ENCODE measurements at regions not wholly inside any gene's neighbourhood (a gene's known extent, or its start where the extent isn't known, plus 50 kb on each side); places are given as distances from the start of the nearest gene placed in this dataset.

DNA sequence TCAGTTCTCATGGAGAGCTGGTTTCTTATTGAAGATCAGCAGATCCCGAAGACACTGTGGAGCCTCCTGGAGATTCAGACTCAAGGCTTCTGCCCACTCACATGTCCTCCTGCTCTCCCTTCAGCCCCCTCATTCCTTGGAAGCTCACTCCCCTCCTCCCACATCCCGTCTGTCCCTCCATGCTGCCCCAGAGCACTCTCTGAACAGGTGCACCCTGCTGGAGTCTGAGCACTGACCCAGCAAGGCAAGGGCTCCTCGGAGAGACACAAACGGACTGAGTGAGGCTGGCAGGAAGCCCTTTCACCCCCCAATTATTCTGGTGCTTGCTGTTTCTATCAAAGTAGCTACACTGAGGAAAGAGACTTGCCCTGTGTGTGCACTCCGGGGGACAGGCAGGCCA is 374.0 kb downstream of the UQCRFS1 start:
- DNase-seq: no peak

GRCh38 chr19:28836421-28836820 is 376.5 kb downstream of the UQCRFS1 start:
- DNase-seq: no peak

GRCh38 chr19:28834996-28835395 is 378.0 kb downstream of the UQCRFS1 start:
- DNase-seq: no peak

DNA sequence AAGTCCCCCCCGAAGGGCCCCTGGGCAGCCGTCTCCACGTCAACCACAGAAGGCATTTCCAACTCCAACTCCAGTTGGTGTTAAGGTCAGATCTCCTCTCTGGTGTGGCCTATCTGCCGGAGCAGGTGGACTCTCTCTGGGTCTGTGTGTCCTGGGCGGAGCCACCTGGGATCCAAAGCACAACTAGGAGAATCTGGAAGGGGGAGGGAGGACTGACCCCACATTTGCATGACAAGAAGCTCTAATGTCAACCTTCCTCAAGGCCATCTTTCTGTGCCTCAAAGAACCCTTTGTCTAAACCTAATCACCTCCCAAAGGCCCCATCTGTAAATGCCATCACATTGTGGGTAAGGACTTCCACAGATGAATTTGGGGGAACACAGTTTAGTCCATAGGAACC is 381.5 kb downstream of the UQCRFS1 start:
- DNase-seq: no peak

GRCh38 chr19:28829762-28830161 is 383.2 kb downstream of the UQCRFS1 start:
- no peak for DNase-seq

- no peak for DNase-seq
Observed at GRCh38 chr19:28829359-28829758, 383.6 kb downstream of the UQCRFS1 start.

DNA sequence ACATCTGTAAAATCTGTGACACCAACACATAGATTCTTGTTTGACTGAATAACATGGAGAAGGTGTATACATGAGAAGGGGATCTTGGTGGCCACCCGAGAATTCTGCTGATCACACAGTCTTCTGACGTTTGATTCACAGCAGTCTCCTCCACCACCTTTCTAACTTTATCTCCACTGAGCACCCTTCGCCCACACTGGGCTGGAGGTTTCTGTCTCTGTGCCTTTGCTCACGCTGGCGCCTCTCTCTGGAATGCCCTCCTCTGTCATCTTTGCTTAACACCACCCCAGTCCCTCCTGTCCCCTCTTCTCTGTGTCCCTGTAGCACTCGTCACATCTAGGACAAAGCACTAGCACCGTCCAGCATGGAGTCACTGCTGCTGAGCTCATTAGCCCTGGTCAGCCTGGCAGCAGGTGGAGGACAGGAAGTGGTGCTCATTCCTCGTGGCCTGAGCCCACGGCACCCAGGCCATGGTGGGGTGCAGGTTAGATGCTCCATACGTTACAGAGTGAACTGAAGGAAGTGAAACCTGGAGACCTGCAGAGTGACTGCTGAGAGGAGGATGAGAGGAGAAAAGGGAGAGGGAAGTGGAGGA is 384.6 kb downstream of the UQCRFS1 start:
- DNase-seq: no peak

- DNase-seq: no peak
Observed at GRCh38 chr19:28827382-28827781, 385.6 kb downstream of the UQCRFS1 start.

DNA sequence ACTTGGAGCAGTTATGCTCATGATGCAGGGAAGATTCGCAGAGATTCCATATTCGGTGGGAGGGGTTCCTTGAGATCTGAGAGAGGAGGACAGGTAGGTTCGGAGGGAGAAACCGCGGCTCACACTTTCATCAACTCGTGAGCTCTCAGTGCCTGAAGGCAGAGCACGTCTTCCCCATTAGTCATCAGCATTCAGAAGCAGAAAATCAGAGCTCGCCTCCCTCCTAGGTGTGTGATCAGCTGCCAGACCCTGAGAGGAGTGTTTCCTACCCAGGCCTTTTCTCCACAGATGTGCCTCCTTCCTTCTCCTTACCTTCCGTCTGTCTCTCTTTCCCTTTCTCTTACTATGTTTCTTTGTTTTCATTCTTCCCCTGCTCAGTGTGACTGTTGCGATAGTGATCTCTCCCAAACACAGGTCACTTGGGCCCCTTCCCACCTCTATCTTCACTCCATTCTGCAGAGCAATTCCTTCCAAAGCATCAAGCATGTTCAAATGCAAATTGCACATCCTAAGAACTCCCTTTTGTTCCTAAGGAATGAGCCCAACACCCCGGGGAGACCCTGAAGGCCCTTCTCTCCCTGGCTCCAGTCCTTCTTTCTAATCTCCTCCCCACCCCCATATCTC is 389.5 kb downstream of the UQCRFS1 start:
- DNase-seq: no peak

- no peak for DNase-seq
Observed at GRCh38 chr19:28820289-28820688, 392.7 kb downstream of the UQCRFS1 start.

DNA sequence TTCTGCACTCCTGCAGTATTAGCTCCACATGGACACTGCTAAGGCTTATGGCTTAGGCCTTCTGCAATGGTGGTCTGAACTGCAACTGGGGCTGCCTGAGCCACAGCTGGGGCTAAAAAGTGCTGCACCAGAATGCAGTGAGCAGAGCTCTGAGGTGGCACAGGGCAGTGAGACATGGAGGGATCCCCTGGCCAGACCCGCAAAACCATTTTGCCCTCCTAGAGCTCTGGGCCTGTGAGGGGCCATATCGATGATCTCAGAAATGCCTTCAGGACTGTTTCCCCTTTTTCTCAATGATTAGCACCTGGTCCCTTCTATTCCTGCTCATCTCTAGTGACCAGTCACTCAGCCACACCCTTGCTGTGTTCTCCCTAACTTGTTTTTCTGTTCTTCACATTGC is 397.7 kb downstream of the UQCRFS1 start:
- DNase-seq: no peak

DNA sequence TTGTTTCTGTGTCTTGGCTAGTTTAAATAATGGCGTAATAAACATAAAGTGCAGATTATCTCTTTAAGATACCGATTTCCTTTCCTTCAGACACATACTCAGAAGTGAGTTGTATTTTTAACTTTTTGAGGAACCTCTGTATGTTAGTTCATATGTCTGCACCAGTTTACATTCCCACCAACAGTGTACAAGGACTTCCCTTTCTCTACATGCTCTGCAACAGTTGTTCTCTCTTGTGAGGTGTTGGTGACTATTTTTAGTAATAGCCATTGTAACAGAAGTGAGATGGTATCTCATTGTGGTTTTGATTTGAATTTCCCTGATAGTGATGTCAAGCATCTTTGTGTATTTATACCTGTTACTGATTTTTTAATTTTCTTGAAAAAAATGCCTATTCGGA is 418.6 kb downstream of the UQCRFS1 start:
- no peak for DNase-seq

DNA sequence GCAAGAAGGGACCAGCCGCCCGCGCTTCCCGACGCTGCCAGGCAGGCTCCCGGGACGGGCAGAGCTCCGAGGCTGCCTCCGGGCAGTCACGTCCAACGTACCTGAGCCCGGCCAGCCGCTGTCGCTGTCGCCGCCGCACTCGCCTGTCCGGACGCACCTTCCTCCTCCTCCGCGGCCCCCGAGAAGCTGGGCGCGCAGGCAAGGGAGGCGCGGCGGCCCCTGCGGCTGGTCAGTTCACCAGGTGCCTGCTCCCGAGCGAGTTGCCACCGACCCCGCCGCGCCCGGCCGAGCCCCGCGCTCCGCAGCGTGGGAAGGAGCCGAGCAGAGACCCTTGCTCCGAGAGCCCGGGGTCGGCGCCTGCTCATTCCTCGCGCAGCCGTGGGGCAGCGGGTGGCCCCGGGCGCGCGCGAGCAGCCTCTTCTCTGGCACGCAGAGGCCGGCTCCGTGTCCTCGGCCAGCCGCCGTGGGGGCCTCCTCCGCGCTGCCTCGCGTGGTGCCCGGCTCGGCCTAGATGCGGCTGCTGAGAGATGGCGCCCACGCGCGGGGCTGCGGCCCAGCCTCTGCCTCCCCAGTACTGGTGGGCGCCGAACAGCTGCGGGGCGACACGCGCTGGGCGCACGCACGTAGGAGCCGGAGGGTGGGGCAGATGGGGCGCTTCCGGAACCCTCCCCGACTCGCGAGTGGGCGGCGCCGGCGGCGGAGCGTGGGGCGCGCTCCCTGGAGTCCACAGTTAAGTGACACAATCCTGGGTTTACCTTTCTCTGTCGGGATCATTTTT is 419.4 kb downstream of the UQCRFS1 start:
- DNase-seq: no peak

DNA sequence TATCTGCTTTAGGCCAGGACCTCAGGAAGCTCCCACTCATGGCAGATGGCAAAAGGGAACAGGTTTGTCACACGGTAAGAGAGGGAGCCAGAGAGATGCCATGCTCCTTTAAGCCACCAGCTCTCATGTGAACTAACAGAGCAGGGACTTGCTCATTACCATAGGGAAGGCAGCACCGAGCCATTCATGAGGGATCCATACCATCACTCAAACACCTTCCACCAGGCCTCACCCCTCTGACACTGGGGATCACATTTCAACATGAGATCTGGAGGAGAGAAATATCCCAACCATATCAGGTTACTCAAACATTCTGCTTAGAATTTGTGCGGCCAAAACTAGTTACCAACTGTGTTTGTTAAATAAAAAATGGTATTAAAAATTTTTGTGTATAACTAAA is 427.0 kb downstream of the UQCRFS1 start:
- DNase-seq: no peak

DNA sequence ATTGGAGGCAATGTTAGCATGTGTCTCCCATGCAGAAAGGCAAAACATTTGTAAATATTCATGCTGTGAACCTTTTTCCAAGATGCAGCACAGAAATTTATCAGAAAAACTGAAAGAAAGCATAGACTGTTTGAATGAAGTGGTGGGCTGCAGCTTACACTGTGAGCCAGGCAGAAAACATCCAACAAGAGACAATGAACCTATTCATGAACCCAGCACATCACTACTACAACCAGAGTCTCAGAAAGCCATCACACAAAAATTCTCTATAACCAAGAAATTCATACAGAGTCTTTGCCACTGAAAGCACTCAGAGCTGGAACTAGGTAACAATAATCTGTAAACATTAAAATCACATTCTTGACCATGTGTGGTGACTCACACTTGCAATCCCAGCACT is 448.9 kb downstream of the UQCRFS1 start:
- DNase-seq: no peak

GRCh38 chr19:28746478-28746877 is 466.5 kb downstream of the UQCRFS1 start:
- no peak for DNase-seq

- no peak for DNase-seq
Observed at GRCh38 chr19:28744943-28745342, 468.0 kb downstream of the UQCRFS1 start.

GRCh38 chr19:28744014-28744413 is 468.9 kb downstream of the UQCRFS1 start:
- no peak for DNase-seq

DNA sequence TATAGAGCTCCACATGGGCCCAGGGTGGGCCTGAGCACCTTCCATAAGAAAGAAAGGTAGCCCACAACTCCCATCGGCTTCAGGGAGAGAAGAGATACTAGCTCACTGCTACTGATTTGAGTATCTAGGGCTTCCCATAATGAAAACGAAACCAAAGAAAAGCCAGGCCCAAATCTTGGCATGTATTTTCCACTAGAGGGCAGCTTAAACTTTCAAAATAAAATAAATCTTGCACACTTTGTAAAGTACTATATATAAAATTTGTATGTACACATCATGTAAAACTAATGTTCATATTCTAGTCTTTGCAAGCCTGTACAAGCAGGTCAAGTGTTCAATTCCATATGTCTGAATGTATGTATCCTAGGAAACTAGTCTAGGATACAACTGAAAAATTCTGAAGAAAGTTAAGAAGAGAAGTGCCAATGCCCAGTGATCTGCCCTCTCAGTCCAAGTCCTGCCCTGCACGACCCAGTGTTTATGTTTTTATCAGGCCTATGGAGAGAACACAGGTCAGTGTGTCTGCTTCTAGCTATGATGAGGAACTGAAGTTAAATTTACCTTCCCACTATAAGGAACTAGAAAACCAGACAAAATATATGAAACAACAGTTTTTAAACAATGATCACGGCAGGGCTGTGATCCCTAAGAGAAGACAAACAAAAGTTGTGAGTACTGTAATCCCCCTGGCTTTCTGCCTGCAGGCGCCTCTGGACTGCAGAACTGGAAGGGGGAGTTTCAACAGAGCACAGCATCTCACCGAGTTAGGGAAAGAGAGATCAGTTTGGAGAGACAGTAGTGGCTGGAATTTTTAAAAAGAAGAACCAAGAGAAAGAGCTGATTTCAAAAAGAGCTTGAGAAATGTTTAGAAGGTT is 475.7 kb downstream of the UQCRFS1 start:
- peak; percentile 64 for DNase-seq

DNA sequence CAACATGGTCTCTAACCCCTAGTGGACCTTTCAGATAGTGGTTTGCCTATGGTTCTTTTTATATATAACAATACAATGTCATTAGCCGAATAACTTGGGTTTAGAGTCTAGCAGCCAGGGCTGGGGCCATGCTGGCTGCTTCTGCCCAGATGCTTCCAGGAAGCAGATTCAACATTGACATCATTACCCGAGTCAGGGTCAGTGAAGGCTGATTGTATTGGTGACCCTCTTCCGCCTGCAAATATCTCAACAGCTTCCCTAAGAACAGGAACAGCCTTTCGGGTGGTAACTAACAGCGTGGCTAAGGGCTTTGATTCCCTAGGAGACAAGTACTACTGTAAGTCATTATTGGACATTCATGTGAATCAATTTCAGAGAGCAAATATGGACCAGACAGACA is 476.4 kb downstream of the UQCRFS1 start:
- no peak for DNase-seq

DNA sequence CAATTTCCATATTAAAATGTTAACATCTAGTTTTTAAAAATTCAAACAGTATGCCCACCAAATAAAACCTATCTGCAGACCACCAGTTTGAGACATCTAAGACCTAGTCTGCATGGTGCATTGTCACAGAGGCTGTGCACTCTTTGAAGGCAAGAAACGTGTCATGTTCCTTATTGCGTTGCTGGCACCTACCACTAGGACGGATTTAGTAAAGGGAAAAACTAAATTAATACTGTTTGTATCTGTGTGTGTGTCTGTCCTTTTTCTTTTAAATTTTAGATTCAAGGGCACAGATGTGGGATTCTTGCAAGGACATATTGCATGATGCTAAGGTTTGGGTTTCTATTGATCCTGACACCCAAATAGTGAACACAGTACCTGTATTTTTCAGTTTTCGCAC is 481.4 kb downstream of the UQCRFS1 start:
- DNase-seq: no peak

GRCh38 chr19:28730791-28731512 is 482.0 kb downstream of the UQCRFS1 start:
- DNase-seq: no peak
